Left lung (tissue), 4 donors: ENCODE measurements at regions not wholly inside any gene's neighbourhood (a gene's known extent, or its start where the extent isn't known, plus 50 kb on each side); places are given as distances from the start of the nearest gene placed in this dataset.

ENCODE experiments used
- ATAC-seq: fragments of 200-7000 bp; cut with Tn5 transposase; one replicate; pipeline ENCODE4 v1.9.1; 2020; ENCODE audit warnings: moderate library complexity
- DNase-seq, 4 donors: peaks; one replicate each; pipeline ENCODE4 v3.0.0-alpha.2; 2013 to 2020
- H3K27ac ChIP-seq, 2 donors: fragments of 200-600 bp; sonication (generic) in 1 of 2; one replicate each; pipeline versions ENCODE4 v1.5.0 to v1.8.0; 2020 to 2021
- H3K27me3 ChIP-seq, 2 donors: fragments of 200-600 bp; sonication (generic) in 1 of 2; one replicate each; pipeline versions ENCODE4 v1.5.0 to v1.8.0; 2020 to 2021
- H3K36me3 ChIP-seq, 2 donors: fragments of 200-600 bp; sonication (generic) in 1 of 2; one replicate each; pipeline versions ENCODE4 v1.5.0 to v1.8.0; 2020 to 2021
- H3K4me1 ChIP-seq, 2 donors: fragments of 200-600 bp; one replicate each; pipeline ENCODE4 v1.8.0; 2021
- H3K4me3 ChIP-seq, 2 donors: fragments of 200-600 bp; sonication (generic) in 1 of 2; one replicate each; pipeline versions ENCODE4 v1.5.0 to v1.8.0; 2020 to 2021; ENCODE audit warnings: mild to moderate bottlenecking in 1 of 2
- H3K9me3 ChIP-seq, 2 donors: fragments of 200-600 bp; sonication (generic) in 1 of 2; one replicate each; pipeline versions ENCODE4 v1.5.0 to v1.8.0; 2020 to 2021
- CTCF ChIP-seq, 2 donors: fragments of 200-600 bp; sonication (generic) in 1 of 2; IDR thresholded peaks; one replicate each; pipeline versions ENCODE4 v1.5.0 to v1.8.0; 2021; ENCODE audit warnings: antibody characterized with exemption in 2 of 2
- intact Hi-C, 2 donors: fragments of 100-400 bp; cut with DNase I; formaldehyde crosslinking; loops; one replicate each; pipeline versions ENCODE4 v1.11.2 to v1.14.2; 2022
- donor health status: DM: no; HTN: yes; CAD: no.
- donor health status: DM: no; HTN: no; CAD: no.

- Histone ChIP-seq H3K9me3 (no peaks in the 10 kb centered on the region), H3K27me3 (no peaks in the 10 kb centered on the region), H3K4me3 (no peak overlapping the region), H3K36me3 (no peaks in the 10 kb centered on the region), H3K4me1 (no peaks in the 10 kb centered on the region), H3K27ac (no peak overlapping the region)
- intact Hi-C loops = no loop called here
- DNase-seq (no peak), ATAC-seq (no peak)
- no peak for TF ChIP-seq CTCF (IDR thresholded peaks at IDR 0.05)
Observed at GRCh38 chr13:23993680-23993985, 96.3 kb upstream of the C1QTNF9B start.

DNA sequence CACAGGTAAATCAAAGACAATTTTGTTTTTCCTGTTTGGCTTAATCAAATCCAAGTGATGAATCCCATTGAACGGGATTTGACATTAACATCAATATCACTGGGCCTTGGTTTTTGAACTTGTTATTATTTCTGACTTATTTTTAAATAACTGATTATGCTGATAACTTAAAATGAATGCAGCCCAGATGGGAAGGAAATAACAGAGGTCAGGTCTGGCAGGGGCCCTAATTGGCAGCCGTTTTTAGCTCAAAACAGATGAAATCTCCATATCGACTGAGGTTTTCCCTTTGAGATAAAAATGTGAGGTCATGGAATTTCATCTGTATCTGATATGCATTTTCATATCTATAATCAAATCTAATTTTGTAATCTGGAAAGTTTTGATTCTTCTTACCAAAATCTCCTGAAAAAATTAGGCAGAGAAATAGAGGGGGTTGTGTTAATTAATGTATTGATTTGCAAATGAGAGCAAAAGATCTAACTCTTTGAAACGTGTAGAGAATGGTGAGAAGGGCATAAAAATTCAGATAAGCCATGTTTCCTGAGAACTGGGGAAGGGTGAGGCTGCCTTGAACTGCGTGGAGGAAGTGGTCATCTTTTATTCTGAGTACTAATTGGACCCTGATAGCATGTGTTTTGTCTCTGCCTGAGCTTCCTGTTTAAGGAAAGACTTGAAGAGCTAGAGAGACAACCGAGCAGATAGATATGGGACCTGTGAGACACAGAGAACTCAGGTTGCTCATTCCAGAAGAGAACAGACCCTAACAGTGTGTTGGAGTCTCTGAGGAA is 98.2 kb upstream of the C1QTNF9B start:
- intact Hi-C loops = no loop called here

GRCh38 chr13:23996456-23996855 is 99.2 kb upstream of the C1QTNF9B start:
- intact Hi-C loops = no loop called here
- Histone ChIP-seq H3K4me1 (no peaks in the 10 kb centered on the region), H3K9me3 (no peaks in the 10 kb centered on the region), H3K27me3 (no peaks in the 10 kb centered on the region), H3K4me3 (no peak overlapping the region), H3K27ac (no peak overlapping the region), H3K36me3 (no peaks in the 10 kb centered on the region)
- DNase-seq (no peak), ATAC-seq (no peak)
- TF ChIP-seq CTCF (IDR thresholded peaks at IDR 0.05) = no peak

More for the DNA sequence above, 98.2 kb upstream of the C1QTNF9B start:
- no peak for TF ChIP-seq CTCF (IDR thresholded peaks at IDR 0.05)
- DNase-seq = no peak
- Histone ChIP-seq H3K27ac (no peak overlapping the region), H3K4me3 (no peak overlapping the region), H3K9me3 (no peaks in the 10 kb centered on the region), H3K4me1 (no peaks in the 10 kb centered on the region), H3K36me3 (no peaks in the 10 kb centered on the region), H3K27me3 (no peaks in the 10 kb centered on the region)
- peak; percentile 14 for ATAC-seq

- no peaks in the 10 kb centered on the region for H3K4me1 ChIP-seq
- ATAC-seq = no peak
- no peak overlapping the region for H3K27ac ChIP-seq
- no peak overlapping the region for H3K4me3 ChIP-seq
- TF ChIP-seq CTCF (IDR thresholded peaks at IDR 0.05) = no peak
- intact Hi-C loops = no loop called here
- no peaks in the 10 kb centered on the region for H3K36me3 ChIP-seq
- no peak for DNase-seq
- no peaks in the 10 kb centered on the region for H3K9me3 ChIP-seq
- H3K27me3 ChIP-seq = no peaks in the 10 kb centered on the region
Observed at GRCh38 chr13:23999424-23999823, 102.1 kb upstream of the C1QTNF9B start.

DNA sequence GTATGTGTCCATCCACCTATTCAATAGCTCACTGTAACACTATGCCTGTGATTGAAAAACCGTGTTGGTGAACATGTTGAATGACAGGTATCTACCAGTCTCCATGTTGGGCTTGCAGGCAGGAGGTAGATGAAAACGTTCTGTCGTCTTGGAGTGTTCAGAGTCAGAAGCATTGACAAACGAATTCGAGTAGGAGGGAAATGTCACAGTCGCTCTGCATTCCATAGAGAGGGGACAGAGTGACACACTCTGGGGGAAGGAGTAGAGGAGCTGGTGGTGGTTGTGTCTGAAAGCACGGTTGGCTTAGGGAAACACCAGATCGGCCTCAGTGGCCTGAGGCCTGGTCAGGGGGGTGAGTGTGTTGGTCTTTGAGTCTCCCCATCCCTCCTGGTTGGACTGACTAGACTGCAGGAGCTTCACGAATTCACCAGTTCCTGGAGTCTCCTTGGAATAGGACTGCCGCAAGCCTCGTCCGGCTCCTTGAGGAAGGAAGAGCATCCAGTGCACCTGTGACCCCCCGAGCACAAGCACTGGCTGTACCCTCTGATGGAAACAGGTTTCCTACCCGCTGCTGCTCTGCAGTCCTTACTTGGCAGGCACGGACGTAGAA is 105.0 kb upstream of the C1QTNF9B start:
- Histone ChIP-seq H3K4me1 (peaks cover 0 to 8% of the 10 kb centered on the region in 2 donors), H3K36me3 (no peaks in the 10 kb centered on the region), H3K9me3 (no peaks in the 10 kb centered on the region), H3K27ac (no peak overlapping the region), H3K27me3 (no peaks in the 10 kb centered on the region), H3K4me3 (no peak overlapping the region)
- TF ChIP-seq CTCF (IDR thresholded peaks at IDR 0.05) = no peak
- ATAC-seq = no peak
- DNase-seq = no peak
- intact Hi-C loops = no loop called here
